ENCODE measurements at regions not wholly inside any gene's neighbourhood (a gene's known extent, or its start where the extent isn't known, plus 50 kb on each side); places are given as distances from the start of the nearest gene placed in this dataset.

- TF ChIP-seq CTCF (IDR thresholded peaks at IDR 0.05): no peak
- no peak for TF ChIP-seq EP300 (IDR thresholded peaks at IDR 0.05)
Measured at GRCh38 chr1:57826535-57826934, 402.7 kb upstream of the DAB1 start.
